ENCODE measurements at regions not wholly inside any gene's neighbourhood (a gene's known extent, or its start where the extent isn't known, plus 50 kb on each side); places are given as distances from the start of the nearest gene placed in this dataset.
A peak's percentile ranks its signal among the peaks of the same experiment; 100 is the strongest.

DNA sequence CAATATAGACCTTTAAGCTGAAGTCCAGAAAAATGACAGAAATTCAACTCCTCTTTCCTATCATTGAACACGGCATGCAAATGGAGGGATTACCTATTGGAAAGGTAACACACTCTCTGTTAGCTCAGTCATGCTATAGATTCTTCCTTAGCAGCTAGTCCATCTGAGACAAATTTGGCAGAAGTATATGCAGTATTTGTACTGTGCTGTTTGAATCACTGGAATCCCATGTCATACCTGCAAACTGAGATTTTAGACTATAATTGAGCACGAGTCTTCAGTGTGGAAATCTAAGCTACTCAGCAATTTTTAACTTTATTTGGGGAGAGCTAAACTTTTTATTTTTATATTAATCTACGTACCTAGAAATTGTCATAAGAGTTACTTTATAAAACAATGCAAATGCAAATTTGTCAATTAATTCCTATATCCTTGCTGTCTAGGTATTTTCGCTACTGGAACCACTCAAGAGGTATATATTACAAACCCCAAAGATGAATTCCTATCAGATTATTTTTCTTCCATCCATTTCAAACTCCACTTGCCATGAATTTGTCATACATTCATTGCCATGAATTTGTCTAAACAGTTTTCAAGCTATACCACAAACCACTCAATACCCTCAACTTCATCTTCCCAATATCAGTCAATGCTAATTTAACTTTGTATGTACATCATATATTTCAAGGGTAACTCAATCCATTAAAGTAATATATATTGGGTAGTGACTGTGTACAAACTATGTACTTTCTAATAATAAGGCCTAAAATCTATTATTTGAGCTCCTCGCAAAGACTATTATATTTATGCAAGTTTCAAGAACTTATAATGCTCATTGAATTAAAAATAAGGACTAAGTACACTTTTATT, 224.8 kb downstream of the MEF2C start:
- Histone ChIP-seq H2AK9ac (replicated peaks; ENCODE audit: low read depth, low read length, poor library complexity) (no peak overlapping the region), H2BK5ac (ENCODE audit: low read depth, low read length, poor library complexity, severe bottlenecking) (no peak overlapping the region), H3K4ac (ENCODE audit: low read depth, low read length) (no peak overlapping the region), H3K4me3 (ENCODE audit: insufficient read depth, low read depth, low read length) (no peak overlapping the region), H4K91ac (ENCODE audit: insufficient read depth, low read depth, low read length) (no peak overlapping the region), H3K79me1 (ENCODE audit: low read depth in 1 of 2, low read length in 2 of 2) (no peaks in the 10 kb centered on the region), H3K9ac (ENCODE audit: low read depth, low read length) (no peak overlapping the region), H2BK20ac (ENCODE audit: low read depth, low read length) (no peak overlapping the region), H3K18ac (ENCODE audit: low read depth, low read length) (no peak overlapping the region), H4K20me1 (ENCODE audit: insufficient read depth, low read length) (no peaks in the 10 kb centered on the region), H2AFZ (replicated peaks; ENCODE audit: low read length, poor library complexity) (no peak overlapping the region), H3K23ac (ENCODE audit: low read depth, low read length) (no peak overlapping the region), H2BK15ac (ENCODE audit: low read depth, low read length) (no peak overlapping the region), H2AK5ac (ENCODE audit: low read depth, low read length) (no peak overlapping the region), H3K14ac (replicated peaks; ENCODE audit: low read depth, low read length) (no peak overlapping the region), H4K5ac (ENCODE audit: low read depth, low read length) (no peak overlapping the region), H3K4me1 (ENCODE audit: control insufficient read depth, insufficient read depth, low read length) (peaks cover 2% of the 10 kb centered on the region; the same call in 1 of the 2 replicates), H2BK120ac (ENCODE audit: low read depth, low read length) (no peak overlapping the region), H4K8ac (ENCODE audit: low read depth in 2 of 2, low read length in 2 of 2) (no peak overlapping the region), H3K27ac (ENCODE audit: insufficient read depth, low read length) (no peak overlapping the region), H3K9me1 (ENCODE audit: insufficient read depth, low read length) (no peaks in the 10 kb centered on the region), H3K4me2 (ENCODE audit: low read depth, low read length) (no peak overlapping the region), H3K27me3 (ENCODE audit: control insufficient read depth, insufficient read depth, low read length) (peaks cover 23% of the 10 kb centered on the region), H3K36me3 (ENCODE audit: control insufficient read depth, insufficient read depth, low read length) (no peaks in the 10 kb centered on the region), H3K56ac (ENCODE audit: extremely low read depth, insufficient read depth, low read length) (no peak overlapping the region), H3K9me3 (ENCODE audit: control insufficient read depth, insufficient read depth, low read length) (no peaks in the 10 kb centered on the region)
- POLR2A ChIA-PET (ENCODE audit: unreplicated experiment) = no interaction called here
- TF ChIP-seq MAFK (IDR thresholded peaks at IDR 0.05; ENCODE audit: low read depth, low read length) (peak; percentile 49), FOS (IDR thresholded peaks at IDR 0.05; ENCODE audit: low read depth, low read length) (no peak)
- 29% methylated on average over 1 of the region's 5 CpGs; no CpG with 5 or more reads in 1 of the 2 experiments for WGBS, 2 experiments (ENCODE audit: extremely low coverage in 2 of 2, insufficient read length in 1 of 2)
- no peak for DNase-seq
- dilution Hi-C loops (cut with HindIII; ENCODE audit: low sequenced_read_pairs, unreplicated experiment) = no loop called here
- no peak for ATAC-seq (ENCODE audit: low read depth)
- intact Hi-C loops (cut with micrococcal nuclease) = no loop called here
- no TSS peak for BruUV-seq (replicated peaks)
- in situ Hi-C loops (cut with MboI; ENCODE audit: low sequenced_read_pairs) = no loop called here
- CTCF ChIA-PET = interaction anchor here (0.9 kb wide), 1 partner anchor 10 kb away, joined by 3 read pairs; no protein-coding TSS in a partner anchor

Measured in IMR-90 (cell line).